Lower leg skin (tissue), 3 donors: ENCODE measurements at regions not wholly inside any gene's neighbourhood (a gene's known extent, or its start where the extent isn't known, plus 50 kb on each side); places are given as distances from the start of the nearest gene placed in this dataset.
"Not testable (repeated sequence)": the region's sequence is repeated elsewhere in the genome, so short reads cannot be mapped to it uniquely, and the experiment has no call there.

ENCODE experiments used
- CTCF ChIP-seq, 3 donors: fragments of 450-650 bp; IDR thresholded peaks; one replicate each; pipeline ENCODE4 v1.5.1; 2016; ENCODE audit warnings: antibody characterized with exemption in 3 of 3, mild to moderate bottlenecking in 3 of 3, moderate library complexity in 2 of 3
- POLR2A ChIP-seq, 2 donors: fragments of 450-650 bp; IDR thresholded peaks; one replicate each; pipeline ENCODE4 v1.6.1; 2016 to 2017; ENCODE audit warnings: antibody characterized with exemption in 2 of 2, mild to moderate bottlenecking in 1 of 2, moderate library complexity in 1 of 2

- not testable (repeated sequence) for TF ChIP-seq CTCF, POLR2A (IDR thresholded peaks at IDR 0.05)
These were observed 2866.8 kb downstream of the RPIA start for GRCh38 chr2:91558234-91558633.
